ENCODE measurements at regions not wholly inside any gene's neighbourhood (a gene's known extent, or its start where the extent isn't known, plus 50 kb on each side); places are given as distances from the start of the nearest gene placed in this dataset.

DNA sequence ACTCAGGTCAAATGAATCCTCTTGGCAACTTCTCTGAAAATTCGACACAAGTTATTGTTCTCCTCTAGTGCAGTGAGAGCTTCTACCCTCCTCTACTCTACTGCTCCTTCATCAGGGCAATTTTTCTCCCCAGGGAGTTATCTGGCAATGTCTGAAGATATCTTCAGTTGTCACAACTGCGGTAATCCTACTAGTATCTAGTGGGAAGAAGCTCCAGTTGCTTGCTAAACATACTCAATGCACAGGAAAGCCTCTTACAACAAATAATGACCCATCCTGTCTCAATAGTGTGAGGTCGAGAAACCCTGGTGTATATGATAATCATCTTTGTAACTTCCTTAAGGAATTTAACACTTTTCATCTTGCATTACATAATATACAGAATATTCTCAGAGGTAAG lies 1147.6 kb downstream of the IGSF11 start:
- no peaks in the 10 kb centered on the region for H3K27me3 ChIP-seq (replicated peaks; ENCODE audit: insufficient read depth, low read length)
- H3K9ac ChIP-seq (ENCODE audit: low read length): no peak overlapping the region
- peaks cover 7% of the 10 kb centered on the region; the same call in 1 of the 2 replicates for H3F3A ChIP-seq (ENCODE audit: insufficient read depth, low read length)
- no peaks in the 10 kb centered on the region for H3K9me3 ChIP-seq (replicated peaks; ENCODE audit: insufficient read depth, low read length)
- H3K27ac ChIP-seq (ENCODE audit: low read length): no peak overlapping the region
- TF ChIP-seq EZH2 (optimal IDR thresholded peaks at IDR 0.05; ENCODE audit: low read depth, low read length): no peak
- TF ChIP-seq EZH2phosphoT487 (IDR thresholded peaks at IDR 0.05; ENCODE audit: low read length): no peak
- TF ChIP-seq, protein P1, sequence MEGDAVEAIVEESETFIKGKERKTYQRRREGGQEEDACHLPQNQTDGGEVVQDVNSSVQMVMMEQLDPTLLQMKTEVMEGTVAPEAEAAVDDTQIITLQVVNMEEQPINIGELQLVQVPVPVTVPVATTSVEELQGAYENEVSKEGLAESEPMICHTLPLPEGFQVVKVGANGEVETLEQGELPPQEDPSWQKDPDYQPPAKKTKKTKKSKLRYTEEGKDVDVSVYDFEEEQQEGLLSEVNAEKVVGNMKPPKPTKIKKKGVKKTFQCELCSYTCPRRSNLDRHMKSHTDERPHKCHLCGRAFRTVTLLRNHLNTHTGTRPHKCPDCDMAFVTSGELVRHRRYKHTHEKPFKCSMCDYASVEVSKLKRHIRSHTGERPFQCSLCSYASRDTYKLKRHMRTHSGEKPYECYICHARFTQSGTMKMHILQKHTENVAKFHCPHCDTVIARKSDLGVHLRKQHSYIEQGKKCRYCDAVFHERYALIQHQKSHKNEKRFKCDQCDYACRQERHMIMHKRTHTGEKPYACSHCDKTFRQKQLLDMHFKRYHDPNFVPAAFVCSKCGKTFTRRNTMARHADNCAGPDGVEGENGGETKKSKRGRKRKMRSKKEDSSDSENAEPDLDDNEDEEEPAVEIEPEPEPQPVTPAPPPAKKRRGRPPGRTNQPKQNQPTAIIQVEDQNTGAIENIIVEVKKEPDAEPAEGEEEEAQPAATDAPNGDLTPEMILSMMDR (IDR thresholded peaks at IDR 0.05; ENCODE audit: low read length): no peak
- no peaks in the 10 kb centered on the region for H3K36me3 ChIP-seq (replicated peaks; ENCODE audit: insufficient read depth, low read length)
- H3K4me2 ChIP-seq (ENCODE audit: low read depth, low read length): no peak overlapping the region
- H2AFZ ChIP-seq (ENCODE audit: low read length): no peak overlapping the region
- H4K20me1 ChIP-seq (ENCODE audit: insufficient read depth, low read length): no peaks in the 10 kb centered on the region
- no peaks in the 10 kb centered on the region for H3K9me2 ChIP-seq (replicated peaks; ENCODE audit: insufficient read depth, low read length)
- no peak overlapping the region for H3K4me3 ChIP-seq (ENCODE audit: low read length)
- no peak for DNase-seq
- H3K4me1 ChIP-seq (ENCODE audit: low read length): peaks cover 13% of the 10 kb centered on the region
- no peaks in the 10 kb centered on the region for H3K79me2 ChIP-seq (ENCODE audit: low read length)

DNA sequence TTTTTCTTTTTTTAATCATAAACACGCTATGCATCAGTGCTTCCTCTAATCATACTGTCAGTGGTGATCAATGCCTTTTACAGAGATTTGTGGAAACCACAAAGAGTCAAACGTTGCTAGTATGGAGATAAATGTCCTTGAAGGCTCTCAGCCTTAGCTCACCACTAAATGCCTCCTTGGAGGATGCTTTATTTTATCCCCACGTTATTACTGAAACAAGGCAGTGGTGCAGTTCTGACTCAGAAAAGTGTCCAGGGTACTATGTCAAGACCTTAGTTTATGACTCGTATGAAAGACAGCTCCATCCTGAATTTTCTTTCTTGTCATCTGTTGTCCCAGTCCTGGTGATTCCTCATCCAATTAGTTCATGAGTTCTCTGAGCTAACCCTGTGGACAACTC lies 1146.7 kb downstream of the IGSF11 start:
- Histone ChIP-seq H3K27ac (ENCODE audit: low read length) (no peak overlapping the region), H4K20me1 (ENCODE audit: insufficient read depth, low read length) (no peaks in the 10 kb centered on the region), H3K9me3 (replicated peaks; ENCODE audit: insufficient read depth, low read length) (no peaks in the 10 kb centered on the region), H3K27me3 (replicated peaks; ENCODE audit: insufficient read depth, low read length) (no peaks in the 10 kb centered on the region), H2AFZ (ENCODE audit: low read length) (no peak overlapping the region), H3K4me1 (ENCODE audit: low read length) (peaks cover 11% of the 10 kb centered on the region), H3K79me2 (ENCODE audit: low read length) (no peaks in the 10 kb centered on the region), H3F3A (ENCODE audit: insufficient read depth, low read length) (peaks cover 7% of the 10 kb centered on the region; the same call in 1 of the 2 replicates), H3K4me3 (ENCODE audit: low read length) (no peak overlapping the region), H3K9me2 (replicated peaks; ENCODE audit: insufficient read depth, low read length) (no peaks in the 10 kb centered on the region), H3K9ac (ENCODE audit: low read length) (no peak overlapping the region), H3K4me2 (ENCODE audit: low read depth, low read length) (no peak overlapping the region), H3K36me3 (replicated peaks; ENCODE audit: insufficient read depth, low read length) (no peaks in the 10 kb centered on the region)
- DNase-seq: no peak
- TF ChIP-seq, protein P1 (IDR thresholded peaks at IDR 0.05; ENCODE audit: low read length): no peak
- no peak for TF ChIP-seq EZH2 (optimal IDR thresholded peaks at IDR 0.05; ENCODE audit: low read depth, low read length)
- TF ChIP-seq EZH2phosphoT487 (IDR thresholded peaks at IDR 0.05; ENCODE audit: low read length): no peak

DNA sequence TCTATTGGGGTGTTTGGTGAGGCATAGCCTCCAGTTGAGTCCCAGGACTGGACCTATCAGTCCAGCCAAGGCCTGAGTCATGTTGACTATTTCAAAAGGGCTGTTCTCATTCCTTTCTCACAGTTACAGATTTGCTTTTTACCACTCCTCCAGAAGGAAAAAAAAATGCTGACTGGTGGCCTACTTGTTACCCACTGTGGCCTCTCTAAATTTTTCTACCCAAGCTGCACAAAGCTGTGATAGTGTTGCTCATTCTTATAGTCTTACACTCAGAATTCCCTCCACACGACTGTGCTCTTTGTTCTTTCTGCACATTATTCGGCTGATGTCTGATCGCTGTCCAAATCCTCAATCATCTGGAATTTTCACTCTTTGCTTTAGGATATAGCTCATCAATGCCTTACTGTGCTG lies 1142.2 kb downstream of the IGSF11 start:
- H3F3A ChIP-seq (ENCODE audit: insufficient read depth, low read length): no peaks in the 10 kb centered on the region
- no peak for DNase-seq
- H4K20me1 ChIP-seq (ENCODE audit: insufficient read depth, low read length): no peaks in the 10 kb centered on the region
- no peaks in the 10 kb centered on the region for H3K9me3 ChIP-seq (replicated peaks; ENCODE audit: insufficient read depth, low read length)
- H3K9me2 ChIP-seq (replicated peaks; ENCODE audit: insufficient read depth, low read length): no peaks in the 10 kb centered on the region
- no peak overlapping the region for H3K4me2 ChIP-seq (ENCODE audit: low read depth, low read length)
- TF ChIP-seq EZH2 (optimal IDR thresholded peaks at IDR 0.05; ENCODE audit: low read depth, low read length): no peak
- TF ChIP-seq, protein P1 (IDR thresholded peaks at IDR 0.05; ENCODE audit: low read length): no peak
- no peak for TF ChIP-seq EZH2phosphoT487 (IDR thresholded peaks at IDR 0.05; ENCODE audit: low read length)
- no peak overlapping the region for H3K27ac ChIP-seq (ENCODE audit: low read length)
- H3K9ac ChIP-seq (ENCODE audit: low read length): no peak overlapping the region
- H3K4me1 ChIP-seq (ENCODE audit: low read length): no peaks in the 10 kb centered on the region
- H3K79me2 ChIP-seq (ENCODE audit: low read length): no peaks in the 10 kb centered on the region
- H3K27me3 ChIP-seq (replicated peaks; ENCODE audit: insufficient read depth, low read length): no peaks in the 10 kb centered on the region
- H2AFZ ChIP-seq (ENCODE audit: low read length): no peak overlapping the region
- H3K36me3 ChIP-seq (replicated peaks; ENCODE audit: insufficient read depth, low read length): no peaks in the 10 kb centered on the region
- H3K4me3 ChIP-seq (ENCODE audit: low read length): no peak overlapping the region

Measured in MM.1S (cell line).